HG03378 (cell line): ENCODE measurements at regions not wholly inside any gene's neighbourhood (a gene's known extent, or its start where the extent isn't known, plus 50 kb on each side); places are given as distances from the start of the nearest gene placed in this dataset.
"Not testable (repeated sequence)": the region's sequence is repeated elsewhere in the genome, so short reads cannot be mapped to it uniquely, and the experiment has no call there.

Source experiments
- ATAC-seq: cut with Tn5 transposase; IDR thresholded peaks from one replicate; pipeline ENCODE4 v1.9.1; 2021; ENCODE audit warnings: mild to moderate bottlenecking, moderate library complexity; ENCODE audit not compliant: unreplicated experiment

- not testable (repeated sequence) for ATAC-seq
These were observed 134.3 kb upstream of the OR4C13 start for GRCh38 chr11:49817705-49818430.

DNA sequence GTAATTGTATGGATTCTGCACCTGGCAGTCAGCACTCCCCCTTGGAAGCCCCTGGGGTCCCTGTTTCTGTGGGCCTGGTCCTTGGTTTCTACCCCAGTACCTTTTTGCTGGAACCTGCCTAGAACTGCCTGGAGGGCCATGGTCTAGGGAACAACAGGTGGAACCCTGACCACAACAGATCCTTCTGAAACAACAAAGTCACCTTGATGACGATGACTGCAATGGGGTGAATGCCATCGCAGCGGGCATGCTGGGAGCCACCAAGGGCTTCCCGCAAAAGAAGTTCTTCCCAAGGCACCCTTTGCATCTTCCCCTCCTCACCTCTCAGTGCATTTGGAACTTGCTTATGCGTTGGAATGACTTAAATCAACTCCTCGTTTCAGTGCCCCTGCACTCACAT lies 129.0 kb upstream of the OR4C13 start:
- ATAC-seq = not testable (repeated sequence)

- not testable (repeated sequence) for ATAC-seq
These were observed 101.7 kb upstream of the OR4C13 start for GRCh38 chr11:49850541-49850940.

DNA sequence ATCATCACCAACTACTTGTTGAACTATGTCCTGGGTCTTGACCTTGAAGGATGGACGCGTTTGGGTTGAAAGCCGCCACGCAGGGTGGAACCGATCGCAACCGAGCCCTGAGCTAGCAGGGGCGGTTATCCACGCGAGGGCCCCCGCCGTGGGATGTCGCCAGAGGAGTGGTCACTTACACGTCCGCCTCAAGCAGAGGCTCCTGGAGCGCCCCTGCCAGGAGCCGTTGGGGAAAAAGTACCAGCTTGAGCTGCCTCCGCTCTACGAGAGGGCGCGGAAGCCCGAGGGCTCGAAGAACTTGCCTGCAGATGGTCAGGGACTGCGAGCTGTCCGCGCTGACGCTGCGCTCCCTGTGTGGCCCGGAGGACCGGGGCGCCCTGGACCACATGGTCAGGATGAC lies 100.7 kb upstream of the OR4C13 start:
- no peak for ATAC-seq

DNA sequence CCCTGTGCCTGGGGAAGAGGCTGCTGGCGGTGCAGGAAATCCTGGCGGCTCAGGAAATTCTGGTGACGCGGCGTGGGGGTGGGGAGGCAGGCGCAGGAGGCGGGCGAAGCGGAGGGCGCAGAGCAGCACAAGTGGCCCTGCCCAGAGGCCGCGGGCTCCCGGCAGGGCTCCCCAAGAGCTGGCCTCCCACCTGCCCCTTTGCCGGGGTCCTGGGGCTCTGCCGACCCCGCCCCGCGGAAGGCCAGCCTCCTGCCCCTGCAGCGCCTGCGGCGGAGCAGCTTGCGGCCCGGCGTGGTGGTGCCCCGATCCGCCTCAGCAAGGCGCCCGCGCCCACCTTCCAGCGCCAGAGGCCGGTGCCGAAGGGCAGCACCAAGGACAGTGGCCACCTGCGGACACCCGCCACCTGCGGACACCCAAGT lies 100.2 kb upstream of the OR4C13 start:
- no peak for ATAC-seq

DNA sequence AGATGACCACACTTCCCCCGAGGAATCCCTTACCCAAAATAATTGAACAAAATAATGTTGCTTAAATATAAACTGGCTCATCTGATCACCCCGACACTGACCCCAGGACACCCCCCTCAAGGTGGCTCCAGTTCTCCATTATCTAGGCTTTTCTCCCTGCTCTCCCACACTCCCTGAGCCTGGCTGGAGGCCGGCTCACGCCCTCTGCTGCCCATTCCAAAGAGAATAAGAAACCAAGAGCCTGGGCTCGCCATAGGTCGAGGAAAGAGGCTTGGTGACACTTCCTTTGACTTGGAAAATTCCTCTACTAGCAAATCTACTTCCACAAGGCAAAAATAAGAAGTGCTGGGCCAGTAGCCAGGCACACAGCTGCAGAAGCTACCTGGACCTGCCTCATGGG lies 63.3 kb upstream of the OR4C13 start:
- ATAC-seq = not testable (repeated sequence)

DNA sequence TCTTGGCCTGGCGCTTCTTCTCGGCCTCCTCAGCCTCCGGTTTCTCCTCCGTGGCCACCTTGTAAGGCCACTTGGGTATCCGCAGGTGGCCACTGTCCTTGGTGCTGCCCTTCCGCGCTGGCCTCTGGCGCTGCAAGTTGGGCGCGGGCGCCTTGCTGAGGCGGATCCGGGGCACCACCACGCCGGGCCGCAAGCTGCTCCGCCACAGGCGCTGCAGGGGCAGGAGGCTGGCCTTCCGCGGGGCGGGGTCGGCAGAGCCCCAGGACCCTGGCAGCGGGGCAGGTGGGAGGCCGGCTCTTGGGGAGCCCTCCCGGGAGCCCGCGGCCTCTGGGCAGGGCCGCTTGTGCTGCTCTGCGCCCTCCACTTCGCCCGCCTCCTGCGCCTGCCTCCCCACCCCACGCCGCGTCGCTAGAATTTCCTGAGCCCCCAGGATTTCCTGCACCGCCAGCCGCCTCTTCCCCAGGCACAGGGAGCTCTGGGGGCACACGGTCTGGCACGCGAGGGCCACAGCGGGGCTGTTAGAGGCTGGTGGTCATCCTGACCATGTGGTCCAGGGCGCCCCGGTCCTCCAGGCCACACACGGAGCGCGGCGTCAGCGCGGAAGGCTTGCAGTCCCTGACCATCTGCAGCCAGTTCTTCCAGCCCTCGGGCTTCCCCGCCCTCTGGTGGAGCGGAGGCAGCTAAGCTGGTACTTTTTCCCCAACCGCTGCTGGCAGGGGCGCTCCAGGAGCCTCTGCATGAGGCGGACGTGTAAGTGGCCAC lies 60.1 kb upstream of the OR4C13 start:
- not testable (repeated sequence) for ATAC-seq

GRCh38 chr11:49893442-49893841 lies 58.7 kb upstream of the OR4C13 start:
- ATAC-seq = not testable (repeated sequence)
